CD4-positive, alpha-beta T cell (primary cell): ENCODE measurements at regions not wholly inside any gene's neighbourhood (a gene's known extent, or its start where the extent isn't known, plus 50 kb on each side); places are given as distances from the start of the nearest gene placed in this dataset.

Source experiments
- ATAC-seq: fragments of 200-7000 bp; cut with Tn5 transposase; one replicate; pipeline ENCODE4 v1.10.0; 2022; ENCODE audit warnings: mild to moderate bottlenecking; ENCODE audit not compliant: poor library complexity
- CTCF ChIA-PET: fragments of 350-600 bp; sonication (Branson Sonifier 250); formaldehyde crosslinking; loops from one replicate; lab custom pipeline; 2021; ENCODE audit warnings: antibody characterized with exemption, inconsistent platforms; lab: Charles Lee
- POLR2A ChIA-PET: fragments of 350-600 bp; sonication (Branson Sonifier 250); formaldehyde crosslinking; loops from one replicate; lab custom pipeline; 2021; ENCODE audit warnings: antibody characterized with exemption, inconsistent platforms; lab: Charles Lee
- DNase-seq, 14 experiments: peaks; one replicate each; pipeline ENCODE4 v3.0.0-alpha.2; 2013 to 2020; ENCODE audit warnings: mixed read lengths in 2 of 14
- H3K27ac ChIP-seq, 2 donors: one replicate each; pipeline versions ENCODE4 v1.5.1 to v1.7.0; 2013; ENCODE audit warnings: low read length in 2 of 2, low read depth in 1 of 2, mild to moderate bottlenecking in 1 of 2
- H3K27me3 ChIP-seq, 2 experiments: 1 replicate in 1 of 2; 2 replicates in 1 of 2; pipeline versions ENCODE4 v1.6.1 to v1.7.0; 2013; ENCODE audit warnings: low read length in 2 of 2, control low read depth in 1 of 2, mild to moderate bottlenecking in 1 of 2, moderate library complexity in 1 of 2; ENCODE audit not compliant: insufficient read depth in 2 of 2, control insufficient read depth in 1 of 2
- H3K36me3 ChIP-seq: one replicate; pipeline ENCODE4 v1.6.1; 2013; ENCODE audit warnings: low read length, control low read depth; ENCODE audit not compliant: insufficient read depth
- H3K4me1 ChIP-seq: one replicate; pipeline ENCODE4 v1.6.1; 2013; ENCODE audit warnings: low read length, control low read depth; ENCODE audit not compliant: insufficient read depth
- H3K4me3 ChIP-seq: one replicate; pipeline ENCODE4 v1.5.1; 2013; ENCODE audit warnings: mild to moderate bottlenecking, low read length, moderate library complexity
- H3K9me3 ChIP-seq, 2 experiments: 1 replicate in 1 of 2; 2 replicates in 1 of 2; pipeline versions ENCODE4 v1.6.1 to v1.7.0; 2013; ENCODE audit warnings: low read length in 2 of 2, mild to moderate bottlenecking in 2 of 2, control low read depth in 1 of 2, moderate library complexity in 1 of 2; ENCODE audit not compliant: control insufficient read depth in 1 of 2, insufficient read depth in 1 of 2
- H3K27ac Mint-ChIP-seq: one replicate; pipeline ENCODE4 v1.8.0; 2020; ENCODE audit warnings: mixed read lengths
- H3K27me3 Mint-ChIP-seq: one replicate; pipeline ENCODE4 v1.8.0; 2021; ENCODE audit warnings: mixed read lengths
- H3K36me3 Mint-ChIP-seq: one replicate; pipeline ENCODE4 v1.8.0; 2021; ENCODE audit warnings: low read depth, mixed read lengths
- H3K4me1 Mint-ChIP-seq: one replicate; pipeline ENCODE4 v1.8.0; 2021; ENCODE audit warnings: low read depth, mixed read lengths
- H3K4me3 Mint-ChIP-seq: one replicate; pipeline ENCODE4 v1.8.0; 2020; ENCODE audit warnings: mild to moderate bottlenecking, mixed read lengths
- H3K9me3 Mint-ChIP-seq: one replicate; pipeline ENCODE4 v1.8.0; 2020; ENCODE audit warnings: mixed read lengths
- CTCF ChIP-seq: fragments of 200-600 bp; IDR thresholded peaks from one replicate; pipeline ENCODE4 v1.8.0; 2022; ENCODE audit warnings: antibody characterized with exemption, mild to moderate bottlenecking
- intact Hi-C, 2 experiments: fragments of 100-400 bp; cut with DNase I in 1 of 2; cut with micrococcal nuclease in 1 of 2; formaldehyde crosslinking; loops; one replicate each; pipeline versions ENCODE4 v1.15.1 to v1.9.0; 2023 to 2025; cut with DNase I, micrococcal nuclease

- Mint-ChIP-seq H3K9me3 (no peaks in the 10 kb centered on the region), H3K27ac (no peak overlapping the region), H3K36me3 (no peaks in the 10 kb centered on the region), H3K27me3 (peaks cover 15% of the 10 kb centered on the region), H3K4me3 (no peak overlapping the region), H3K4me1 (no peaks in the 10 kb centered on the region)
- intact Hi-C loops = no loop called here
- DNase-seq (no peak), ATAC-seq (no peak)
- Histone ChIP-seq H3K36me3 (no peaks in the 10 kb centered on the region), H3K27me3 (no peaks in the 10 kb centered on the region), H3K4me1 (no peaks in the 10 kb centered on the region), H3K4me3 (no peak overlapping the region), H3K27ac (no peak overlapping the region), H3K9me3 (peaks cover 0 to 12% of the 10 kb centered on the region in 2 experiments)
- ChIA-PET CTCF (no interaction called here), POLR2A (no interaction called here)
- TF ChIP-seq CTCF = no peak
These were observed 745.7 kb downstream of the BRD1 start for GRCh38 chr22:49081926-49082325.

DNA sequence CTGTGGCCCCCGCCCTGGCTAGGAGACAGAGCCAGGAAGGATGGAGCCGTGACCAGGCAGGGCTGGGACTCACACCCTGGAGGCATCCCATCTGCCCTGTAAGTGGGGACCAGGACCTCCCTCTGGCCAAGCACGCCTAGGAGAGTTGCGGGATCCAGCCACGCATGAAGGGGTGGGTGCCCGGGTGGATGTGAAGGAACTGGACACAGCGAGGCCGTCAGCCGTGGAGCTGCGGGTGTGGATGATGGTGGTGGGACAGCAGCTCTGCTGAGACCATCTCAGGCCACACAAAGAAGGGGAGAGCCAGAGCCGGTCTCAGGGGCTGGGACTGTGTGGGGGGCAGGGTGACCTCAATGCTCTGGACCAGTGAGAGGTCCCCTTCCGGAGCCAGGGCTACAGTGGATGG, 746.4 kb downstream of the BRD1 start:
- Histone ChIP-seq H3K4me1 (no peaks in the 10 kb centered on the region), H3K4me3 (no peak overlapping the region), H3K36me3 (no peaks in the 10 kb centered on the region), H3K27me3 (no peaks in the 10 kb centered on the region), H3K27ac (no peak overlapping the region), H3K9me3 (peaks cover 0 to 12% of the 10 kb centered on the region in 2 experiments)
- ChIA-PET CTCF (no interaction called here), POLR2A (no interaction called here)
- Mint-ChIP-seq H3K9me3 (no peaks in the 10 kb centered on the region), H3K27me3 (peaks cover 15% of the 10 kb centered on the region), H3K27ac (no peak overlapping the region), H3K4me3 (no peak overlapping the region), H3K4me1 (no peaks in the 10 kb centered on the region), H3K36me3 (no peaks in the 10 kb centered on the region)
- DNase-seq (no peak), ATAC-seq (no peak)
- intact Hi-C loops = no loop called here
- TF ChIP-seq CTCF = no peak

DNA sequence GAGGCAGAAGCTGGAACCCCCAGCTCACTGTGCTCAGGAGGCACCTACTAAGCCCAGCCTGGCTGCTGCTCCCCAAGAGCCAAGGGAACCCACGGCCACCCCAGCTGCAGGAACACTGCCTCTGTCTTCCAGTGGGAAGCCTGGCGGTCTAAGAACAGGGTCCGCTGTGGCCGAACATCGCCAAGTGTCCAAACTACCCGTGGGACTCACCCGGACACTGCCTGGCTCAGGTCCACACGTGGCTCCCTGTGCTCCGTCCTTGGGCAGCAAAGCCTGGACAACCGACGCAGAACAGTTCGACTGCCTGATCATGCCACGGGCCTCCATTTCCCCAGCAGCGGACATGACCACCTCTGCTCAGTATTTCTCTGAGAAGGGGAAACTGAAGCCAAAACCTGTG, 747.0 kb downstream of the BRD1 start:
- peaks cover 9% of the 10 kb centered on the region for H3K27me3 Mint-ChIP-seq
- H3K4me1 ChIP-seq = no peaks in the 10 kb centered on the region
- no peak for TF ChIP-seq CTCF
- ATAC-seq (no peak), DNase-seq (no peak)
- H3K36me3 ChIP-seq = no peaks in the 10 kb centered on the region
- H3K4me3 ChIP-seq = no peak overlapping the region
- H3K36me3 Mint-ChIP-seq = no peaks in the 10 kb centered on the region
- no peaks in the 10 kb centered on the region for H3K9me3 Mint-ChIP-seq
- H3K9me3 ChIP-seq = peaks cover 0 to 12% of the 10 kb centered on the region in 2 experiments
- H3K4me1 Mint-ChIP-seq = no peaks in the 10 kb centered on the region
- no peak overlapping the region for H3K27ac ChIP-seq
- no peak overlapping the region for H3K4me3 Mint-ChIP-seq
- intact Hi-C loops = no loop called here
- H3K27ac Mint-ChIP-seq = no peak overlapping the region
- ChIA-PET CTCF (no interaction called here), POLR2A (no interaction called here)
- no peaks in the 10 kb centered on the region for H3K27me3 ChIP-seq
